NCI-H510A (cell line): ENCODE measurements at regions not wholly inside any gene's neighbourhood (a gene's known extent, or its start where the extent isn't known, plus 50 kb on each side); places are given as distances from the start of the nearest gene placed in this dataset.

Source experiments
- DNase-seq: peaks from one replicate; lab custom pipeline; 2025; lab: John Stamatoyannopoulos, UW

DNA sequence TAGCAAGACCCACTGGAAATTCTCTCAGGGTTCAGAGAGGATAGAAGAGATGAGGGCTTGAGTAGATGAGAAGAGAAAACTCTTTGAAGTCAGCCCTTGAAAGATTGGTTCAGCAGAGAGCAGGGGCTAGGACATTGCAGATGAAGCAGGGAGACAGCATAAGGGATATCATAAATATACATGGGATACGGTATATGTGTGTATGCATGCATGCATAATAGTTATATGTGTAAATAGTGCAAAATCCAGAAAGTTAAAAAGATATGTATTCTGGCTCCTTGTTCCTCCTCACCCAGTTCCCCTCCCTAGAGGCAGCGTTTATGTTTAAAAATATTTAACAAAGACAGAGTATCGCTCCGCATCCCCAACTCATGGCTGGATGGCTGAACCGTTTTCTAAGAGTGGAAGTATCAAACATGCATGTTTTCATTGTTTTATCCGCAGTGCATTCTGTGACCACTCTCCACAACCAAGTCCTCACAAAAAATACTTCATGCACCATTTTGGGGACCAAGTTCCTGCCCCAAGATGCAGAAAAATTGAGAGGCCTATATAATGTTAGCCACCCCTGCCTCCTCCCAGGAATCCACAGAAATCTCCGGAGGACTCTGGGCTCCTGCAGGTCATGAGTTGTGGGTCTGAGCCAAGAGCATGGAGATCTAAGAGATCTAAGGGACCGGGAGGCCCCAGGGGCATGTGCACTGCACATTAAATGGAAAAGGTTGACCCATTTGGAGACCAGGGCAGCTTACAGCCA lies 119.5 kb downstream of the MTX3 start:
- DNase-seq = no peak

DNA sequence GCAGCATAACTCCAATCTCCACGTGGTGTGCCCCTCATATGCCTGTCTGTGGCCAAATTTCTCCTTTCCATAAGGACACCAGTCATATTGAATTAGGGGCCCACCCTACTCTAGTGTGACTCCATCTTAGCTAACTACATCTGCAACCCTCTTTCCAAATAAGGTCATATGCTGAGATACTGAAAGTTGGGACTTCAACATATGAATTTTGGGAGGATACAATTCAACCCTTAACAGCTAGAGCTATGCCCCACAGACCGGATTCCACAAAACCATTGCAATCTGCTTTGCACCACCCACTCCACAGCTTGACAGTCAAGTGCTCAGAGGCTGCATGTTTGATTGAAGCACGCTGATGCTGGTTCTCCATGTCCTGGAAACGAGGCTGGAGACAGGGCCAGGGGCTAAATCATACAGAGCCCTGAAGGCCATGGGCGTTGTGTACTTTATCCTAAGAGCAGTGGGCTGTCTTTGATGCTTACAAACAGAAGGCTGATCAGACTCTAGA lies 122.8 kb downstream of the MTX3 start:
- DNase-seq = no peak

GRCh38 chr5:79865579-79865978 lies 125.5 kb downstream of the MTX3 start:
- DNase-seq = no peak

GRCh38 chr5:79864364-79864763 lies 126.7 kb downstream of the MTX3 start:
- DNase-seq = no peak

GRCh38 chr5:79859588-79859987 lies 131.5 kb downstream of the MTX3 start:
- DNase-seq = no peak

DNA sequence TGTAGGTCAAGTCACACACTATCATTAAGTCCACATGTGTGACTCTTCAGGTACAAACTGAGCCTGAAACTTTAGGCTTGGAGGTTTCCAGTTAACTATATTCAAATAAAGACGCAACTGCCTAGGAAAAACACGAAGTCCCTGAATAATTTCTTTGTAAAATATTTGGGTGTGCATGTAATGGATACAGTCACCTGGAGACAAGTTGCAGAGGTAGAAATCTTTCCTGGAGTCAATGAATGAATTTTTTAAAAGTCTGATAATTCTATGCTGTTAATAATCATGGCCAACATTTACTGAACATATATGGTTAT lies 132.7 kb downstream of the MTX3 start:
- no peak for DNase-seq

DNA sequence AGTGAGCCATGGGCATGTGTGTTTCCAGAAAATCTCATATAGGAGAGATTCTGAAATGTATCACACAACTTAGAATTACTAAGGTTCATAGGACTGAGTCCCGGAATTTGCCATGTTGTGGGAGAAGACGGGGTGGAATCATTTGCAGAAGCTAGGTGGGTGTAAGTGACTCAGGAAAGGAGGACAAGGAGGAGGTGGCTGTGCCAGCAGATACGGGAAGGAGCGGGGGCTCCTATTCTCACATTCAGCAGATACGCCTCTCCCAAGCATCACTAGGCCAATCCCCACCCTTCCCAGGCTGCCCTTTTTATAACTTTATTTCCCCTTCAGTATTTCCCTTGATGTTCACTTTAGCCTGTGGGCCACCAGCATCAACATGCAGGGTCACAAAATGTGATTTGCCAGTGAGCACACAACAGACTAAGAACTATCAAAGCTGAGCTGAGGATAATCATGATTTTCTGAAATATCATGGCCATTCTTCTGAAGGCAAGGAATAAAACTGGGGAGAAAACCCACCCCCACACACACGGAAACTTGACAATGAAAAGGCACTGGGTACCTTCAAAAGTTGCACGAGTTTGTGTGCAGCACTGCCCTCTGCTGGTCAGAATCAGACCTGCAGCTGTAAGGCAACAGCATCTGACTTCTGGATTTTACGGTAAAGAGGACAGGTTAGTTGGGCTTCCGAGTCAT lies 133.2 kb downstream of the MTX3 start:
- no peak for DNase-seq

DNA sequence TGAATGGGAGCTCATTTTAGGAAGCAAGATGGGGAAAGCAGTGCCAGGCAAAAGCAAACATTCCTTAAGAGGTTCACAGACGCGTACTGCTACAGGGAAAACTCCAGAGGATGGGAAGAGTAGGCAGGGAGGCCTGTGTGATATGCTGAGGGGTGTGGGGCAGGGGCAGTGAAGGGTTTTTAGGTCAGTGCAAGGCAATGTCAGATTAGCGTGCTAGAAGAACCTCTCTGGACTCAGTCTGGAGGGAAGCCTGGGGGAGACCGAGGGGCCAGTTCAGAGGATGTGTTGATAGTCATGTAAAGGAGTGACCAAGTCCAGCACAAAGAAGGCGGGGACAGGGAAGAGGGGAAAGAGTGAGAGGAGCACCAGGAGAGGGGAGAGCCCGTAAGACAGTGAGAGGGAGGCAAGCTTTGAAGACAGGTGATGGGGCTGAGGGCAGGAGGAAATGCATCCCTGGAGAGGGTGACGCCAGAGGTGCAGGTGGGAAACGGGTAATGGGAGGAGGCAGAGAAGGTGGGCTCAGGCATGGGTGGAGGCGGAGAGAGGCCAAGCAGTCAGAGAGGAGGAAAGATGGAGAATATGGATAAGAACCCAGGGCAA lies 134.5 kb downstream of the MTX3 start:
- DNase-seq = no peak

- DNase-seq = no peak
These were observed 137.2 kb downstream of the MTX3 start for GRCh38 chr5:79853676-79854418.

- DNase-seq = no peak
These were observed 138.0 kb downstream of the MTX3 start for GRCh38 chr5:79853028-79853427.

DNA sequence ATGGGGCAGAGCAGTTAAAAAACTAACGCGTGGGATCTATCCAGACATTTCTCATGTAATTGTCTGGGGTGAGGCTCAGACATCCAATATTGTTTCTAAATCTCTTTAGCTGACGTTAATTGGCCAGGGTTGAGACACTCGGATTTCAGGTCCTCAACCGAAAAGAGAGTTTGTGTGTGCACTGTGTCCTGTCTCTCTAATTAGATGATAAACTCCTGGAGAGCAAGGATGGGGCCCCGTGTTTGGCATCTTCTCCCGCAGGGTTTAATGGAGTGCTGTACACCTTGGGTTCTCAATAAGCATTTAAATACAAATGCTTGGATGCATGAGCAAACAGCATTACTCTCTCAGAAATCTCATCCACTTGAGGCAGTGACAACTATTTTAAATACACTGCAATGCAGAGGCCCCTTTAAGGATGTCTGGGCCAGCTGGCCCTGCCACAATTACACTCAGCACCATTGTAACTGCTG lies 139.6 kb downstream of the MTX3 start:
- DNase-seq = no peak

GRCh38 chr5:79850941-79851340 lies 140.1 kb downstream of the MTX3 start:
- DNase-seq = no peak

- DNase-seq = no peak
These were observed 140.7 kb downstream of the MTX3 start for GRCh38 chr5:79850316-79850822.

- DNase-seq = no peak
These were observed 141.4 kb downstream of the MTX3 start for GRCh38 chr5:79849486-79850315.
